Activated naive CD4-positive, alpha-beta T cell treated with anti-CD3 and anti-CD28 coated beads for 36 hours (primary cell): ENCODE measurements at regions not wholly inside any gene's neighbourhood (a gene's known extent, or its start where the extent isn't known, plus 50 kb on each side); places are given as distances from the start of the nearest gene placed in this dataset.
"Not testable (repeated sequence)": the region's sequence is repeated elsewhere in the genome, so short reads cannot be mapped to it uniquely, and the experiment has no call there.

Experiments
- CTCF ChIA-PET: fragments of 350-600 bp; sonication (Branson Sonifier 250); formaldehyde crosslinking; loops from one replicate; lab custom pipeline; 2021; ENCODE audit warnings: antibody characterized with exemption; lab: Charles Lee
- DNase-seq: peaks from one replicate; pipeline ENCODE4 v3.0.0-alpha.2; 2020
- H3K27ac Mint-ChIP-seq: one replicate; pipeline ENCODE4 v1.8.0; 2021; ENCODE audit warnings: mild to moderate bottlenecking, mixed read lengths
- H3K27me3 Mint-ChIP-seq: one replicate; pipeline ENCODE4 v1.8.0; 2021; ENCODE audit warnings: low read depth, mixed read lengths
- H3K36me3 Mint-ChIP-seq: one replicate; pipeline ENCODE4 v1.8.0; 2021; ENCODE audit warnings: low read depth, mixed read lengths
- H3K4me1 Mint-ChIP-seq: one replicate; pipeline ENCODE4 v1.8.0; 2021; ENCODE audit warnings: low read depth, mixed read lengths
- H3K4me3 Mint-ChIP-seq: one replicate; pipeline ENCODE4 v1.8.0; 2021; ENCODE audit warnings: mild to moderate bottlenecking, moderate library complexity, mixed read lengths
- H3K9me3 Mint-ChIP-seq: one replicate; pipeline ENCODE4 v1.8.0; 2021; ENCODE audit warnings: mixed read lengths
- intact Hi-C: fragments of 100-400 bp; cut with micrococcal nuclease; formaldehyde crosslinking; loops from one replicate; pipeline ENCODE4 v1.15.1; 2023

GRCh38 chr12:87363497-87364084 is 665.6 kb downstream of the C12orf50 start:
- H3K4me1 Mint-ChIP-seq = no peaks in the 10 kb centered on the region
- no peaks in the 10 kb centered on the region for H3K27me3 Mint-ChIP-seq
- no peak overlapping the region for H3K4me3 Mint-ChIP-seq
- CTCF ChIA-PET = no interaction called here
- no peak overlapping the region for H3K27ac Mint-ChIP-seq
- no peaks in the 10 kb centered on the region for H3K36me3 Mint-ChIP-seq
- peaks cover 30% of the 10 kb centered on the region for H3K9me3 Mint-ChIP-seq
- DNase-seq = no peak
- intact Hi-C loops = no loop called here

DNA sequence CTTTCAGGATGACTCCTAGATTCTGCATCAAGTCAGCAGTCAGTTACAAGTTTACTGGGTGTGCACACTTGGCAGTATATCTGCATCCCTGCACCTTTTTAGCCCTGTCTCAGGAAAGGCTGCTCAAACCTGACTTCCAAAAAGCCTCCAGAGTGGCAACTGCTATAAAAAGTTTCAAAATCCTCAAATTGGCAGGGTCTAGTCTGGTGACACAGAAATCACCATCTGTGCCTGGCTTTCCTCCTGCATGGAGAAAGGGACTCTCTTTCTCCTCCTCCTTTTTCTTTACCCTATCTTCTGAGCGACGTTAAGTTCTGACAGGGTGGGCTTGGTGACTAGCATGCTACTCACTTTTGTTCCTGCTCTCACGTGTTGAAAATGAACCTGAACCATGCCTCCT is 679.5 kb downstream of the C12orf50 start:
- Mint-ChIP-seq H3K4me1 (no peaks in the 10 kb centered on the region), H3K27me3 (no peaks in the 10 kb centered on the region), H3K36me3 (no peaks in the 10 kb centered on the region), H3K9me3 (peaks cover 5% of the 10 kb centered on the region), H3K27ac (no peak overlapping the region), H3K4me3 (no peak overlapping the region)
- intact Hi-C loops = no loop called here
- CTCF ChIA-PET = no interaction called here
- no peak for DNase-seq

DNA sequence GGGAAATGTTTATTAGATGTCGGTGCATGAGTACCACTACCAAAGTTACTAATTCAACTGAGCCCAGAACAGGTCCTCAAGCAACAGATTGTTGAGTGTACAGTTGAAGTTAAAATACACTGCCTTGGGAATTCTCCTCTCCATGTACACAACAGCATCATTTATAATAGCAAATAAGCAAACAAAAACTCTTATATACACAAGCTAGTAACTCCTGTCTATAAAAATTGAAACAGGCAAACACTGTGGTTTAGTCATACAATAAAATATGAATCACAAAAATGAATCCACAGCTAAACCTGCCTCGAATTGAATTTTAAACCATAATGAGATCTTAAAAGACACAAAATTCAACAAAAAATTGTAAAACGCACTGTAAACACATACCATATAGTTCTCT is 681.1 kb downstream of the C12orf50 start:
- Mint-ChIP-seq H3K4me1 (no peaks in the 10 kb centered on the region), H3K36me3 (no peaks in the 10 kb centered on the region)

DNA sequence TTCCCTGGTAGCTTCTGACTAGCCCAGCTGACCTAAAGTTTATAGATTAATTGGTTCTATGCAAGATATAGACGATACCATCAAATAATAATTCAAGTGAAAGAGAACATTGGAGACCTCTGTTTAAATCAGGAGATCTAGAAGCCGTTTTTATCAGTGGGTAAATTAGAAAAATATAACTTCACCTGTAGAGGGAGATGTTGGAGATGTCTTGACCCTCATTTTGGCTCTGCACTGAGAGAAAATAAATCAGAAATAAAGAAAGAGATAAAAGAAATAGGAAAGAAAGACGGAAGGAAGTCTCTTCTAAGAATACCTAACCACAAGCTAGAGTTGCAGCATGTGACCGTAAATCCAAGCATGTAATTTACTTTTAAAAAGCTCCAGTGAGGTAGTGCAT is 684.5 kb downstream of the C12orf50 start:
- no peaks in the 10 kb centered on the region for H3K27me3 Mint-ChIP-seq
- no peak overlapping the region for H3K27ac Mint-ChIP-seq
- CTCF ChIA-PET = no interaction called here

More for the DNA sequence above, 681.1 kb downstream of the C12orf50 start:
- Mint-ChIP-seq H3K27ac (no peak overlapping the region), H3K4me3 (no peak overlapping the region), H3K27me3 (no peaks in the 10 kb centered on the region), H3K9me3 (peaks cover 7% of the 10 kb centered on the region)
- intact Hi-C loops = no loop called here
- CTCF ChIA-PET = no interaction called here
- DNase-seq = no peak

GRCh38 chr12:87338681-87339080 is 690.5 kb downstream of the C12orf50 start:
- Mint-ChIP-seq H3K9me3 (peaks cover 2% of the 10 kb centered on the region), H3K27ac (peak overlapping the region; percentile 30), H3K4me1 (no peaks in the 10 kb centered on the region), H3K36me3 (no peaks in the 10 kb centered on the region), H3K4me3 (no peak overlapping the region), H3K27me3 (no peaks in the 10 kb centered on the region)
- CTCF ChIA-PET = no interaction called here
- no peak for DNase-seq
- intact Hi-C loops = no loop called here

More for the DNA sequence above, 684.5 kb downstream of the C12orf50 start:
- intact Hi-C loops = no loop called here
- peaks cover 5% of the 10 kb centered on the region for H3K9me3 Mint-ChIP-seq
- H3K4me1 Mint-ChIP-seq = no peaks in the 10 kb centered on the region
- no peak overlapping the region for H3K4me3 Mint-ChIP-seq
- no peak for DNase-seq
- H3K36me3 Mint-ChIP-seq = no peaks in the 10 kb centered on the region

DNA sequence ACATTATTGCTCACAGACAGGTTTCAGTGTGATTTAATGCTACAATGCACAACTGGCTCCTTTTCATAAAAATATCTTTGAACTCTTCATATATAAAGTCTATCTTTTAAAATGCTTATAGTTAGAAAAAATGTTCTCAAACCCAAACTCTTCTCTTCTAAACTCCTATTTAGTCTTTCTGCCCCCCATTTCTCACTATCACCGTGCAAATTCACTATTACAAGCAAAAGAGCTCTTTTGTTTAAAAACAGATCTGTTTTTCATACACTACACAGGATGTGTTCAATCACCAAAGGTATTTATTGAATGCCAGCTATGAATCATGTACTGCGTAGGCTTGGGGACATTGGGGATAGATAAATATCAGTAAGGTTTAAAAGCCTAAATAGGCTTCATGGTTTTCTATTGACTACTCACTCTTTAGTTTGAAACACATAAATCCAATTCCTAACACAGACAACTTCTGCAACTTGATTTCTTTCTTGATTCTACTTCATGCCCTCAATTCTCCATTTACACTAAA is 692.3 kb downstream of the C12orf50 start:
- H3K4me3 Mint-ChIP-seq = no peak overlapping the region
- H3K27me3 Mint-ChIP-seq = no peaks in the 10 kb centered on the region
- H3K36me3 Mint-ChIP-seq = no peaks in the 10 kb centered on the region
- no peak overlapping the region for H3K27ac Mint-ChIP-seq
- no peak for DNase-seq
- no peaks in the 10 kb centered on the region for H3K9me3 Mint-ChIP-seq
- CTCF ChIA-PET = no interaction called here
- no peaks in the 10 kb centered on the region for H3K4me1 Mint-ChIP-seq
- intact Hi-C loops = no loop called here

GRCh38 chr12:87332987-87333726 is 696.0 kb downstream of the C12orf50 start:
- DNase-seq = no peak
- H3K9me3 Mint-ChIP-seq = peaks cover 2% of the 10 kb centered on the region
- intact Hi-C loops = no loop called here
- no peaks in the 10 kb centered on the region for H3K36me3 Mint-ChIP-seq
- H3K27me3 Mint-ChIP-seq = no peaks in the 10 kb centered on the region
- no peak overlapping the region for H3K4me3 Mint-ChIP-seq
- H3K4me1 Mint-ChIP-seq = no peaks in the 10 kb centered on the region
- H3K27ac Mint-ChIP-seq = no peak overlapping the region
- CTCF ChIA-PET = no interaction called here

DNA sequence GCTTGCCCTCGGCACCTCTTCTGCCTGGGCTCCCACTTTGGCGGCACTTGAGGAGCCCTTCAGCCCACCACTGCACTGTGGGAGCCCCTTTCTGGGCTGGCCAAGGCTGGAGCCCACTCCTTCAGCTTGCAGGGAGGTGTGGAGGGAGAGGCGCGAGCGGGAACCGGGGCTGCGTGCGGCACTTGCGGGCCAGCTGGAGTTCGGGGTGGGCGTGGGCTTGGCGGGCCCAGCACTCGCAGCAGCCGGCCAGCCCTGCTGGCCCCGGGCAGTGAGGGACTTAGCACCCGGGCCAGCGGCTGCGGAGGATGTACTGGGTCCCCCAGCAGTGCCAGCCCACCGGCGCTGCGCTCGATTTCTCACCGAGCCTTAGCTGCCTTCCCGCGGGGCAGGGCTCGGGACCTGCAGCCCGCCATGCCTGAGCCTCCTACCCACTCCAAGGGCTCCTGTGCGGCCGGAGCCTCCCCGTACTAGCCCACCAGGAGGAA is 699.1 kb downstream of the C12orf50 start:
- CTCF ChIA-PET, H3K9me3 Mint-ChIP-seq, intact Hi-C loops, H3K27ac Mint-ChIP-seq, DNase-seq, H3K36me3 Mint-ChIP-seq, H3K4me1 Mint-ChIP-seq, H3K27me3 Mint-ChIP-seq, H3K4me3 Mint-ChIP-seq: not testable (repeated sequence)

GRCh38 chr12:87329076-87329863 is 699.9 kb downstream of the C12orf50 start:
- Mint-ChIP-seq H3K27me3 (no peaks in the 10 kb centered on the region), H3K36me3 (no peaks in the 10 kb centered on the region), H3K4me1 (no peaks in the 10 kb centered on the region), H3K4me3 (no peak overlapping the region), H3K27ac (no peak overlapping the region), H3K9me3 (peaks cover 2% of the 10 kb centered on the region)
- no peak for DNase-seq
- CTCF ChIA-PET = no interaction called here
- intact Hi-C loops = no loop called here

- no peak overlapping the region for H3K27ac Mint-ChIP-seq
- H3K9me3 Mint-ChIP-seq = no peaks in the 10 kb centered on the region
- H3K27me3 Mint-ChIP-seq = no peaks in the 10 kb centered on the region
- CTCF ChIA-PET = no interaction called here
- H3K36me3 Mint-ChIP-seq = no peaks in the 10 kb centered on the region
- no peaks in the 10 kb centered on the region for H3K4me1 Mint-ChIP-seq
- no peak overlapping the region for H3K4me3 Mint-ChIP-seq
- intact Hi-C loops = no loop called here
- no peak for DNase-seq
Observed at GRCh38 chr12:87323369-87323768, 705.8 kb downstream of the C12orf50 start.

- no peak overlapping the region for H3K4me3 Mint-ChIP-seq
- CTCF ChIA-PET = no interaction called here
- intact Hi-C loops = no loop called here
- no peak for DNase-seq
- peaks cover 4% of the 10 kb centered on the region for H3K9me3 Mint-ChIP-seq
- no peak overlapping the region for H3K27ac Mint-ChIP-seq
- H3K27me3 Mint-ChIP-seq = no peaks in the 10 kb centered on the region
- H3K36me3 Mint-ChIP-seq = no peaks in the 10 kb centered on the region
- no peaks in the 10 kb centered on the region for H3K4me1 Mint-ChIP-seq
Observed at GRCh38 chr12:87320724-87321123, 708.5 kb downstream of the C12orf50 start.

DNA sequence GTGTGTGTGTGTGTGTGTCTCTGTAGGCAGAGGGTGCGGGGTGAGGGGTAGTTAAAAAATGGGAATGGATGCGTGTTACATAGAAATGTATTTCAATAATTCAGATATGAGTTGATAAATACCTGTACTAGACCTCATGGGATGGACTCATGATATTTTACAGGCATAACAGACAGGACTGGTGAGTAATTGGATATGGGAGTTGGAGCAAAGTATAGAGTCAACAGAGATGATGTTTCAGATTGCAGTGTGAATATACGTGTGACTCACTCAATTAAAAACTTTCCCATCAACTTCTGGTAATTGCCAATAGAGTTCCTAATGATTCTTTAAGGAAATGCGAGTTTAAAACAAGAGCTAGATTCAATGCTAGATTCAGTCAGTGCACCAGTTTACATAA is 711.9 kb downstream of the C12orf50 start:
- DNase-seq = no peak
- Mint-ChIP-seq H3K4me1 (no peaks in the 10 kb centered on the region), H3K27me3 (no peaks in the 10 kb centered on the region), H3K4me3 (no peak overlapping the region), H3K9me3 (peaks cover 4% of the 10 kb centered on the region), H3K36me3 (no peaks in the 10 kb centered on the region), H3K27ac (no peak overlapping the region)
- CTCF ChIA-PET = no interaction called here
- intact Hi-C loops = no loop called here
